ENCODE measurements at regions not wholly inside any gene's neighbourhood (a gene's known extent, or its start where the extent isn't known, plus 50 kb on each side); places are given as distances from the start of the nearest gene placed in this dataset.
"Not testable (repeated sequence)": the region's sequence is repeated elsewhere in the genome, so short reads cannot be mapped to it uniquely, and the experiment has no call there.

- DNase-seq (ENCODE audit: low read depth in 2 of 2): no peak
Observed at GRCh38 chr13:86848716-86849115, 822.5 kb upstream of the SLITRK5 start.

GRCh38 chr13:86856991-86857390 is 814.2 kb upstream of the SLITRK5 start:
- no peak for DNase-seq (ENCODE audit: low read depth in 2 of 2)

GRCh38 chr13:86858216-86858615 is 813.0 kb upstream of the SLITRK5 start:
- DNase-seq (ENCODE audit: low read depth in 2 of 2): no peak

- no peak for DNase-seq (ENCODE audit: low read depth in 2 of 2)
Observed at GRCh38 chr13:86862137-86862536, 809.0 kb upstream of the SLITRK5 start.

GRCh38 chr13:86864376-86864775 is 806.8 kb upstream of the SLITRK5 start:
- no peak for DNase-seq (ENCODE audit: low read depth in 2 of 2)

GRCh38 chr13:86870444-86870843 is 800.7 kb upstream of the SLITRK5 start:
- peak in 1 of 2 donors; percentile 3 for DNase-seq (ENCODE audit: low read depth in 2 of 2)

GRCh38 chr13:86877441-86877840 is 793.7 kb upstream of the SLITRK5 start:
- DNase-seq (ENCODE audit: low read depth in 2 of 2): no peak

- DNase-seq (ENCODE audit: low read depth in 2 of 2): no peak
Observed at GRCh38 chr13:86878781-86879180, 792.4 kb upstream of the SLITRK5 start.

- DNase-seq (ENCODE audit: low read depth in 2 of 2): no peak
Observed at GRCh38 chr13:86881390-86881789, 789.8 kb upstream of the SLITRK5 start.

GRCh38 chr13:86882107-86882506 is 789.1 kb upstream of the SLITRK5 start:
- no peak for DNase-seq (ENCODE audit: low read depth in 2 of 2)

- DNase-seq (ENCODE audit: low read depth in 2 of 2): no peak
Observed at GRCh38 chr13:86882835-86883234, 788.3 kb upstream of the SLITRK5 start.

- no peak for DNase-seq (ENCODE audit: low read depth in 2 of 2)
Observed at GRCh38 chr13:86892330-86892729, 778.8 kb upstream of the SLITRK5 start.

GRCh38 chr13:86900906-86901305 is 770.3 kb upstream of the SLITRK5 start:
- no peak for DNase-seq (ENCODE audit: low read depth in 2 of 2)

- no peak for DNase-seq (ENCODE audit: low read depth in 2 of 2)
Observed at GRCh38 chr13:86906127-86906874, 764.9 kb upstream of the SLITRK5 start.

- no peak for DNase-seq (ENCODE audit: low read depth in 2 of 2)
Observed at GRCh38 chr13:86907156-86907555, 764.0 kb upstream of the SLITRK5 start.

- DNase-seq (ENCODE audit: low read depth in 2 of 2): no peak
Observed at GRCh38 chr13:86909318-86909717, 761.9 kb upstream of the SLITRK5 start.

- DNase-seq (ENCODE audit: low read depth in 2 of 2): no peak
Observed at GRCh38 chr13:86914757-86915156, 756.4 kb upstream of the SLITRK5 start.

- not testable (repeated sequence) for DNase-seq (ENCODE audit: low read depth in 2 of 2)
Observed at GRCh38 chr13:86917438-86917837, 753.7 kb upstream of the SLITRK5 start.

GRCh38 chr13:86918682-86919081 is 752.5 kb upstream of the SLITRK5 start:
- no peak for DNase-seq (ENCODE audit: low read depth in 2 of 2)

GRCh38 chr13:86920961-86921360 is 750.2 kb upstream of the SLITRK5 start:
- DNase-seq (ENCODE audit: low read depth in 2 of 2): no peak

- DNase-seq (ENCODE audit: low read depth in 2 of 2): no peak
Observed at GRCh38 chr13:86922936-86923335, 748.2 kb upstream of the SLITRK5 start.

- not testable (repeated sequence) for DNase-seq (ENCODE audit: low read depth in 2 of 2)
Observed at GRCh38 chr13:86926916-86927315, 744.3 kb upstream of the SLITRK5 start.

GRCh38 chr13:86932776-86933334 is 738.3 kb upstream of the SLITRK5 start:
- DNase-seq (ENCODE audit: low read depth in 2 of 2): no peak
